Hematopoietic multipotent progenitor cell treated with erythropoietin and hydrocortisone succinate and interleukin-3 and kit ligand, for 6 days (in vitro differentiated cells): ENCODE measurements at regions not wholly inside any gene's neighbourhood (a gene's known extent, or its start where the extent isn't known, plus 50 kb on each side); places are given as distances from the start of the nearest gene placed in this dataset.
"Not testable (repeated sequence)": the region's sequence is repeated elsewhere in the genome, so short reads cannot be mapped to it uniquely, and the experiment has no call there.

Experiments used
- DNase-seq: peaks from one replicate; pipeline ENCODE4 v3.0.0-alpha.2; 2015

GRCh38 chr11:67940440-67940839 is 63.5 kb downstream of the UNC93B1 start:
- not testable (repeated sequence) for DNase-seq

DNA sequence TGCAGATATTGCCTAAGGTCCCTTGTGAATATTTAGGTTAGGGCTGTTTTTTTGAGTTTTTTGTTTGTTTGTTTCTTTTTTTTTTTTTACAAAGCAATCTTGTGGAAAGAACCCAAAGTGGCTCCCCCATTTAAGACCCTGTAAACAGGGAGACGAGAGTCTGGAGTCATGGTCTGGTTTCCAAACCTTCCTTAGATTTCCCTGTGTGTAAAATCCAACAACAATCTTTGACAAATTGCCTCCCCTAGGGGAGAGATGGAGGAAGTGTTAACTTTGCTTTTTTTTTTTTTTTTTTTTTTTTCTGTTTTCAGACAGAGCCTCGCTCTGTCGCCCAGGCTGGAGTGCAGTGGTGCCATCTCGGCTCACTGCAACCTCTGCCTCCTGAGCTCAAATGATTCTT is 64.9 kb downstream of the UNC93B1 start:
- not testable (repeated sequence) for DNase-seq

DNA sequence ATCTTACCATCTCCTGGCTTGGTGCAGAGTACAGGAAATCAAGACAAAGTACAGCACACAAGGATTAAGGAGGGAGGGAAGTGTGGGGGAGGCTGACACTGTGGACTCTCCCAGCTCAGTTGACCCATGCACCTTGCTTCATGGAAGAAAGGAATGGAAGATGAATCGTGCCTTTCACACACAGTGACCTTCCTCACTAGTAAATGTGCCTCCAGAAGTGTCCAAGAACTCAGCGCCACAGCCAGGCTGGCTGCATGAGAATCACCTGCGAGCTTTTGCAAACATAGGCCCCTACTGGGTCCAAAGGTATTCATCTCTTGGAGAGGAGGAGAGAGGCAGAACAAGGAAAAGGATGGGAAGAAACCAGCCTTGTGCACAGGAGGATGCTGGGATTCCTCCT is 65.5 kb downstream of the UNC93B1 start:
- DNase-seq, result not testable (repeated sequence)

GRCh38 chr11:67923565-67923964 is 80.3 kb downstream of the UNC93B1 start:
- DNase-seq, result not testable (repeated sequence)

- not testable (repeated sequence) for DNase-seq
Observed at GRCh38 chr11:67920546-67920945, 83.4 kb downstream of the UNC93B1 start.

DNA sequence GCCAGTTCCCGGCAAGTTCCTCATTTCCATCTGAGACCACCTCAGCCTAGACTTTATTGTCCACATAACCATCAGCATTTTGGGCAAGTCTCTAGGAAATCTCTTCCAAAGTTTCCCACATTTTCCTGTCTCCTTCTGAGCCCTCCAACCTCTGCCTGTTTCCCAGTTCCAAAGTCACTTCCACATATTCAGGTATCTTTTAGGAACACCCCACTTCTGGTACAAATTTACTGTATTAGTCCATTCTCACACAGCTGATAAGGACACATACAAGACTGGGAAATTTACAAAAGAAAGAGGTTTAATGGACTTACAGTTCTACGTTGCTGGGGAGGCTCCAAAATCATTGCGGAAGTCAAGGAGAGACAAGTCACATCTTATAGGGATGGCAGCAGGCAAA is 91.7 kb downstream of the UNC93B1 start:
- not testable (repeated sequence) for DNase-seq

GRCh38 chr11:67911211-67911610 is 92.7 kb downstream of the UNC93B1 start:
- not testable (repeated sequence) for DNase-seq

GRCh38 chr11:67910803-67911202 is 93.1 kb downstream of the UNC93B1 start:
- not testable (repeated sequence) for DNase-seq

DNA sequence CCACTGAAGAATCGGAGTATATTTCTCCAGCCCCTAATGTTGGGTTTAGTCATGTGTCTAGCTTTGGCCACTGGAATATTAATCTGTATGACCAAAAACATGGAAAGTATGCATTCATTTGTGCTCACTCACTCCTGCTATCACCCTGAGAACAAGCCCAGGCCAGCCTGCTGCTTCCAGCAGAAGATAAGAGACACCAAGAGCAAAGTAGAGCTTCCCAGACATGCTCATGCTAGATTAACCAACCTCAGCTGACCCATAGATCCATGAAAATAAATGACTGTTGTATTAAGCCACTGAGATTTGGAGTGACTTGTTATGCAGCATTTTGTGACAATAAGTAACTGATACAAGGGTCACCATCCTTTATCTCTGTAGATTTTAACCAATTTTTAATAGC is 96.9 kb downstream of the UNC93B1 start:
- peak; percentile 33 for DNase-seq

GRCh38 chr11:67899462-67899861 is 104.4 kb downstream of the UNC93B1 start:
- peak; percentile 5 for DNase-seq

GRCh38 chr11:67893487-67893886 is 110.4 kb downstream of the UNC93B1 start:
- not testable (repeated sequence) for DNase-seq

DNA sequence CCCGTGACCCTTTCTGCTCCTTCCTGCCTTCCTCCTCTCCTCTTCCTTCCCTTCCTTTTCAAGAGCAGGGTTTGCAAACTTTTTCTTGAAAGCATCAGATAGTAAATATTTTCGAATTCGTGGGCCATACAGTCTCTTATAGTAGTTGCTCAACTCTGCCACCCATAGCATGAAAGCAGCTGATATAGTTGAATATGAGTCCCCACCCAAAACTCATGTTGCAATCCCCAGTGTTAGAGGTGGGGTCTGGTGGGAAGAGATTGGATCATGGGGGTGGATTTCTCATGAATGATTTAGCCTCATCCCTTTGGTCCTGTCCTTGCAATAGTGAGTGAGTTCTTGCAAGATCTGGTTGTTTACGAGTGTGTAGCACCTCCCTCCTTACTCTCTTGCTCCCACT is 114.3 kb downstream of the UNC93B1 start:
- DNase-seq, result not testable (repeated sequence)

DNA sequence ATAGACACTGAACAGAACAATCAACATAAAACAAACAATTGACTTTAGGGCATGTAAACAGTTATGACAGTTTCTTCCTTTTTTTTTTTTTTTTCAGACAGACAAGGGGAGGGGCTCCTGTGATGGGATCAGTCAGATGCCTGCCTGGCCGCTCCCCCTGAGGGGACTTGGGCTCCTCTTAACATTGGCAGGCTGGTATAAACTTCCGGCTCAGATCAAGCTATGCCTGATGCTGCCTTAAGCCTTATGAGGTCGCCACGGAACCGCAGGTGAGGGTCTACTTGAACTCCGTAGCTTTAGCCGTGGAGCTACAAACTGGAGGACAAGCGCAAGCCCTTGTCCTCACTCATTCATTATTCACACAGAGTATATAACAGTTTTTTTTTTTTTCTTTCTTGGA is 115.8 kb downstream of the UNC93B1 start:
- DNase-seq, result not testable (repeated sequence)

DNA sequence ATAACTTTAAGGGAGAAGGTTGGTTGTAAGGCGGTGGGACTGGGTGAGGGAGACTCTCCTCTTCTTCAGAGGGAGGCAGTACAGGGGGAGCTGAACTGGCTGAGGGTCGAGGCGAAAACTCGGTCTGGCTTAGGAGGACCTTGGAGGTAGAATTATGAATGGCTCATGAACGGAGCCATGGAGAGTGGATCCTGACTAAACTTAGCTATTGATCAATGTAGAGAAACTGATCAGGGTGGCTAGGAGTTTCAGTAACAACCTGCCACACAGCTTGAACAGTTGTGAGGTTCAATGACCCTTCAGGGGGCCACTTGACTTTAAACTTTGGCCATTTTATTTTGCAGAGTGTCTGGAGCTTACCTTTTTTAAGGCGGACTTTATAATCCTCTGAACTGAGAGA is 117.2 kb downstream of the UNC93B1 start:
- not testable (repeated sequence) for DNase-seq

GRCh38 chr11:67886207-67886606 is 117.7 kb downstream of the UNC93B1 start:
- not testable (repeated sequence) for DNase-seq

DNA sequence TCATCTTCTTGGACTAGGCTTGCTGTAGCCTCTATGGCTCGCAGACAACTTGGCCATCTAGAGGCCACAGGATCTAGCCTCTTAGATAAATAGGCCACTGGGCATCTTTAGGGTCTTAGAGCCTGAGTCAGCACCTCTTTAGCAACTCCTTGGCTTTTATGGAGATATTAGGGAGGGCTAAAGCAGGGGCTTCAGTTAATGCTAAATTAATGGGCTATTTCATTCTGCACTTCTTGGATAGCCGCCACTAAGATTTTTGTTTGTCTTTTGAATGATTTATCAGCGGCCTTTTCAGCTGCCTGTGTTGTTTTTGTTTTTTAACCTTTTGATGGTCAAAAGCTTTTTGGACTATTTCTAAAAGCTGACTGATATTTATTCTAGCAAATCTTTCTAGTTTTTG is 118.3 kb downstream of the UNC93B1 start:
- DNase-seq, result not testable (repeated sequence)

DNA sequence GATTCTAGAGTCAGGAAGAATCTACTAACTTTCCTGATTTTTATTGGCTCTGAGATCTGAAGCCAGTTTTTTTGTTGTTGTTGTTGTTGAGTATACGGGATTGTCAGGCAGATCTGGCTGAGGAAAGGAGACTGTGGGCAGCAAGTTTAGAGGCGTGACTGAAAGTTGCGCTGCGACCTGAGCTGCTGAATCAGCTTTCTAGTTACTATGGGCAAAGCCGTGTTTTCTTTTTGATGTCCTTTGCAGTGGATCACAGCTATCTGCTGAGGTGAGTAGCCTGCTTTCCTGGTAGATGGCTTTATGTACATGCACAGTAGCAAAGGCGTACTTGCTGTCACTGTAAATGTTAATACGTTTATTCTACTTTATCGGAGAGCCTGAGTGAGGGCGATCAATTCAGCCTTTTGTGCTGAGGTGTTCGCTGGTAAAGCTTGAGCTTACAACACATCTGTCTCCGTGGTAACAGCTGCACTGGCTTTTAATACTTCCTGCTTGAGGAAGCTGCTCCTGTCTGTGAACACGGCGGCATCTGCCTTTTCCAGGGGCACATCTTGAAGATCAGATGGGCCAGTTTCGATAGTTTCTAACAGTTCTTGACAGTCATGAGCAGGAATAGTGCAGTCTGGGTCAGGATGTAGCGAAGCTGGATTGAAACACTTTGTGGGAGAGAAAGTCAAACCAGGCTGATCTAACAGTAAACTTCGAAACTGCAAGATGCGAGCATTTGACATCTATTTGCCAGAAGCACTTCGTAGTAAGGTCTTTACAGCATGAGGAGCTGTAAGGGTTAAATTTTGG is 118.9 kb downstream of the UNC93B1 start:
- not testable (repeated sequence) for DNase-seq

DNA sequence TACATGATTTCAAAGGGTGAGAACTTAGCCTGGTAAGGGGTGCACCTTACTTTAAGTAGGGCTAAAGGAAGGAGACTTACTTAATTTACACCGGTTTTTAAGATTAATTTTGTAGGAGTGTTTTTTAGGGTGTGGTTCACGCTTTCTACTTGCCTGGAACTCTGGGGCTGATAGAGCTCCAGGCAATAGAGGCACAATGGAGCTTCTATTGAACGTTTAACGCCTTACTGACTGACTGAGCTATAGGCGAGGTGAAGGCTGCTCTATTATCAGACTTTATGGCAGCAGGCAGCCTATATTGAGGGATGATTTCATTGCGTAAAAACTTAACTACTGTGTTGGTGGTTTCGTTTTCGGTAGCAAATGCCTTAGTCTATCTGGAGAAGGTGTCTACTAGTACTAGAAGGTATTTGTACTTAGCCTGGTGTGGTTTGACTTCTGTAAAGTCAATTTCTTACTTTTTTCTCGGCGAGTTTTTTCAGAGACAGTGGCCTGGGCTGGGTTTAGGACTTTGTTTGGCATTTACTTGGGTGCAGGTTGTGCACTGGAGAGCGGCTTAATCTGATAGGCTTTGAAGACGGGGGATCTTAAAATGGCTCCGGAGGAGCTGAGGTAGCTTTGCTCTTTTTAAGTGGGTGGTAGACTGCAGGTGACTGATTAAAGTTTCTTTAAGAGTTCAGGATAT is 119.7 kb downstream of the UNC93B1 start:
- DNase-seq, result not testable (repeated sequence)

GRCh38 chr11:67882304-67882703 is 121.6 kb downstream of the UNC93B1 start:
- not testable (repeated sequence) for DNase-seq

GRCh38 chr11:67881836-67882235 is 122.1 kb downstream of the UNC93B1 start:
- not testable (repeated sequence) for DNase-seq

- DNase-seq, result not testable (repeated sequence)
Observed at GRCh38 chr11:67880594-67881196, 123.2 kb downstream of the UNC93B1 start.

GRCh38 chr11:67878666-67879065 is 125.2 kb downstream of the UNC93B1 start:
- not testable (repeated sequence) for DNase-seq

GRCh38 chr11:67877316-67877715 is 126.6 kb downstream of the UNC93B1 start:
- DNase-seq, result not testable (repeated sequence)

- not testable (repeated sequence) for DNase-seq
Observed at GRCh38 chr11:67873223-67873622, 130.7 kb downstream of the UNC93B1 start.
